ENCODE measurements at regions not wholly inside any gene's neighbourhood (a gene's known extent, or its start where the extent isn't known, plus 50 kb on each side); places are given as distances from the start of the nearest gene placed in this dataset.
A peak's percentile ranks its signal among the peaks of the same experiment; 100 is the strongest.

DNA sequence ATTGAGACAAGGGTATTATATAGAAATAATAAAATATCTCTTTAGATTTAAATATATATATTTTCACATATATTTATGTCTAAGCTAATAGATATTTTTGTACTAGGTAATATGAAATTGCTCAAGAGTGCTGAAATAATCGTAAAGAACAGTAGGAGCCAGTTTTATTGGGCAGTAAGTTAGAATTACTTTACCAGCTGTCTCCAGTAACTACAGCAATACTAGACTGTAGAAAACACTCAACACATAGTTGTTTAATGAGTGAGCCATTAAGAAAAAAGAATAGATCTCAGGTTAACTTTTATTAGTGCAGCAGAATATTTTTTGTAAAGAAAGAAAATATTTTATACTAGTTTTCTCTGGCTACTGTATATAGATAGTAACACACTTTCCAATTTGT, 715.2 kb downstream of the TRIML1 start:
- no peaks in the 10 kb centered on the region for H3K4me1 ChIP-seq (ENCODE audit: control insufficient read depth in 2 of 3, insufficient read depth in 2 of 3, low read depth in 1 of 3, low read length in 3 of 3)
- peaks cover 0 to 8% (median 4%) of the 10 kb centered on the region in 3 donors for H3K9me3 ChIP-seq (ENCODE audit: control insufficient read depth in 2 of 3, insufficient read depth in 1 of 3, low read length in 3 of 3)
- no peaks in the 10 kb centered on the region for H3K27me3 ChIP-seq (ENCODE audit: control insufficient read depth, insufficient read depth, low read length)
- no peak overlapping the region for H3K4me3 ChIP-seq (ENCODE audit: low read length in 3 of 3)
- TF ChIP-seq, protein P1, sequence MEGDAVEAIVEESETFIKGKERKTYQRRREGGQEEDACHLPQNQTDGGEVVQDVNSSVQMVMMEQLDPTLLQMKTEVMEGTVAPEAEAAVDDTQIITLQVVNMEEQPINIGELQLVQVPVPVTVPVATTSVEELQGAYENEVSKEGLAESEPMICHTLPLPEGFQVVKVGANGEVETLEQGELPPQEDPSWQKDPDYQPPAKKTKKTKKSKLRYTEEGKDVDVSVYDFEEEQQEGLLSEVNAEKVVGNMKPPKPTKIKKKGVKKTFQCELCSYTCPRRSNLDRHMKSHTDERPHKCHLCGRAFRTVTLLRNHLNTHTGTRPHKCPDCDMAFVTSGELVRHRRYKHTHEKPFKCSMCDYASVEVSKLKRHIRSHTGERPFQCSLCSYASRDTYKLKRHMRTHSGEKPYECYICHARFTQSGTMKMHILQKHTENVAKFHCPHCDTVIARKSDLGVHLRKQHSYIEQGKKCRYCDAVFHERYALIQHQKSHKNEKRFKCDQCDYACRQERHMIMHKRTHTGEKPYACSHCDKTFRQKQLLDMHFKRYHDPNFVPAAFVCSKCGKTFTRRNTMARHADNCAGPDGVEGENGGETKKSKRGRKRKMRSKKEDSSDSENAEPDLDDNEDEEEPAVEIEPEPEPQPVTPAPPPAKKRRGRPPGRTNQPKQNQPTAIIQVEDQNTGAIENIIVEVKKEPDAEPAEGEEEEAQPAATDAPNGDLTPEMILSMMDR (IDR thresholded peaks at IDR 0.05; ENCODE audit: borderline replicate concordance, extremely low read depth, insufficient read depth), result no peak
- DNase-seq (peak in 2 of 5 donors; percentile 13), FAIRE-seq (no peak)
- intact Hi-C loops (cut with DNase I), result no loop called here
- no peaks in the 10 kb centered on the region for H3K36me3 ChIP-seq (ENCODE audit: control insufficient read depth in 2 of 3, insufficient read depth in 3 of 3, low read length in 3 of 3)
- no peak overlapping the region for H3K9ac ChIP-seq (ENCODE audit: low read length in 3 of 3)
- H3K27ac ChIP-seq (ENCODE audit: low read depth in 2 of 2, low read length in 2 of 2), result no peak overlapping the region

DNA sequence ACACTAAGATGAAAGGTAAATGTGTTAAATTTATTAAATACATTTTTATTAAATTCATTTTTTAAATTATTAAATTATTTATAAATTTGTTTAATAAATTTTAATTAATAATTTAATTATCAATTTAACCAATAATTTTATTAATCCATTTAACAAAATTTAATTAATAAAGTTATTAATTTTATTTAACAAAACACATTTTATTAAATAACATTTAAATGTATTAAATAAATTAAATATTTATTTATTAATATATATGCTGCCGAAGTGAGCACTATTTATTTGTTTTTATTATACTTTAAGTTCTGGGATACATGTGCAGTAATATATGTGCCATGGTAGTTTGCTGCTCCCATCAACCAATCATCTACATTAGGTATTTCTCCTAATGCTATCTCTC, 719.5 kb downstream of the TRIML1 start:
- H3K4me3 ChIP-seq (ENCODE audit: low read length in 3 of 3), result no peak overlapping the region
- no peaks in the 10 kb centered on the region for H3K27me3 ChIP-seq (ENCODE audit: control insufficient read depth, insufficient read depth, low read length)
- DNase-seq (no peak), FAIRE-seq (peak; percentile 99)
- no peaks in the 10 kb centered on the region for H3K4me1 ChIP-seq (ENCODE audit: control insufficient read depth in 2 of 3, insufficient read depth in 2 of 3, low read depth in 1 of 3, low read length in 3 of 3)
- no peaks in the 10 kb centered on the region for H3K36me3 ChIP-seq (ENCODE audit: control insufficient read depth in 2 of 3, insufficient read depth in 3 of 3, low read length in 3 of 3)
- TF ChIP-seq, protein P1 (IDR thresholded peaks at IDR 0.05; ENCODE audit: borderline replicate concordance, extremely low read depth, insufficient read depth), result no peak
- no peak overlapping the region for H3K27ac ChIP-seq (ENCODE audit: low read depth in 2 of 2, low read length in 2 of 2)
- H3K9me3 ChIP-seq (ENCODE audit: control insufficient read depth in 2 of 3, insufficient read depth in 1 of 3, low read length in 3 of 3), result peaks cover 0 to 5% (median 2%) of the 10 kb centered on the region in 3 donors
- no peak overlapping the region for H3K9ac ChIP-seq (ENCODE audit: low read length in 3 of 3)
- intact Hi-C loops (cut with DNase I), result no loop called here

DNA sequence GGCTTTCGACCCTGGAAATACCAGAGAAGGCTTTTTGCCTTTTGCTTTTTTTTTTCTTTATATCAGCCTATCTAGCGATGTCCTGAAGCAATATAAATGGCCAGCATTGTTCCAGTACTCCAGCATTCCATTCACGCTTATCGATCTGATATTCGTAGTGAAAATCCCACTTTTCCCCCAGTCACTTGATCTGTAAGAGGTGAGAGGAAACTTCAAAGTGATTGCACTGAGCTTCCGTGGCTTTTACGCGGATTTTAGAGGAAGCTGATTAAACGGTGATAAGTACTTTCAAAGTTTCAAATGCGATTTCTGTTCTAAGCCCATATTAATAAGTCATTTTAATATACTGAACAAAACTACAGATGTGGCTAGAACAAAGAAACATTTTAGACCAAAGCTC, 725.5 kb downstream of the TRIML1 start:
- H3K36me3 ChIP-seq (ENCODE audit: control insufficient read depth in 2 of 3, insufficient read depth in 3 of 3, low read length in 3 of 3), result no peaks in the 10 kb centered on the region
- no peak for DNase-seq
- no peak overlapping the region for H3K27ac ChIP-seq (ENCODE audit: low read depth in 2 of 2, low read length in 2 of 2)
- no peak overlapping the region for H3K9ac ChIP-seq (ENCODE audit: low read length in 3 of 3)
- peaks cover 0 to 5% (median 0%) of the 10 kb centered on the region in 3 donors for H3K9me3 ChIP-seq (ENCODE audit: control insufficient read depth in 2 of 3, insufficient read depth in 1 of 3, low read length in 3 of 3)
- no peak for FAIRE-seq
- H3K4me3 ChIP-seq (ENCODE audit: low read length in 3 of 3), result no peak overlapping the region
- H3K27me3 ChIP-seq (ENCODE audit: control insufficient read depth, insufficient read depth, low read length), result no peaks in the 10 kb centered on the region
- intact Hi-C loops (cut with DNase I), result no loop called here
- H3K4me1 ChIP-seq (ENCODE audit: control insufficient read depth in 2 of 3, insufficient read depth in 2 of 3, low read depth in 1 of 3, low read length in 3 of 3), result no peaks in the 10 kb centered on the region
- TF ChIP-seq, protein P1 (IDR thresholded peaks at IDR 0.05; ENCODE audit: borderline replicate concordance, extremely low read depth, insufficient read depth), result no peak

GRCh38 chr4:188867796-188868195, 728.6 kb downstream of the TRIML1 start:
- Histone ChIP-seq H3K4me3 (ENCODE audit: low read length in 3 of 3) (no peak overlapping the region), H3K27ac (ENCODE audit: low read depth in 2 of 2, low read length in 2 of 2) (no peak overlapping the region), H3K9ac (ENCODE audit: low read length in 3 of 3) (no peak overlapping the region), H3K36me3 (ENCODE audit: control insufficient read depth in 2 of 3, insufficient read depth in 3 of 3, low read length in 3 of 3) (no peaks in the 10 kb centered on the region), H3K9me3 (ENCODE audit: control insufficient read depth in 2 of 3, insufficient read depth in 1 of 3, low read length in 3 of 3) (no peaks in the 10 kb centered on the region), H3K4me1 (ENCODE audit: control insufficient read depth in 2 of 3, insufficient read depth in 2 of 3, low read depth in 1 of 3, low read length in 3 of 3) (no peaks in the 10 kb centered on the region), H3K27me3 (ENCODE audit: control insufficient read depth, insufficient read depth, low read length) (no peaks in the 10 kb centered on the region)
- FAIRE-seq (no peak), DNase-seq (no peak)
- intact Hi-C loops (cut with DNase I), result no loop called here
- TF ChIP-seq, protein P1 (IDR thresholded peaks at IDR 0.05; ENCODE audit: borderline replicate concordance, extremely low read depth, insufficient read depth), result no peak
